ENCODE measurements at regions not wholly inside any gene's neighbourhood (a gene's known extent, or its start where the extent isn't known, plus 50 kb on each side); places are given as distances from the start of the nearest gene placed in this dataset.
"Not testable (repeated sequence)": the region's sequence is repeated elsewhere in the genome, so short reads cannot be mapped to it uniquely, and the experiment has no call there.

DNA sequence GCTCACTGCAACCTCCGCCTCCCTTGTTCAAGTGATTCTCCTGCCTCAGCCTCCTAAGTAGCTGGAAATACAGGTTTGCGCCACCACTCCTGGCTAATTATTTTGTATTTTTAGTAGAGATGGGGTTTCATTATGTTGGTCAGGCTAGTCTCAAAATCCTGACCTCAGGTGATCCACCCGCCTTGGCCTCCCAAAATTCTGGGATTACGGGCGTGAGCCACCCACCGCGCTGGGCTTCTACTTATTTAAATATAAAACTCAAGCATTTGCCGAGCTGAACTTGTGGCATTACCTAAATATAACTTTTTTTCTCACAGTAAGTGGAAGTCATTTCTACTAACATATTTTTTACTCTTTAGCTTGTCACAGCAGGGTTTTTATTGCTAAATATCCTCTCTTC, 1356.3 kb upstream of the ACO1 start:
- DNase-seq (ENCODE audit: extremely low spot score): no peak
- CTCF ChIA-PET: no interaction called here
- POLR2A ChIA-PET: no interaction called here
- TF ChIP-seq, protein P1, sequence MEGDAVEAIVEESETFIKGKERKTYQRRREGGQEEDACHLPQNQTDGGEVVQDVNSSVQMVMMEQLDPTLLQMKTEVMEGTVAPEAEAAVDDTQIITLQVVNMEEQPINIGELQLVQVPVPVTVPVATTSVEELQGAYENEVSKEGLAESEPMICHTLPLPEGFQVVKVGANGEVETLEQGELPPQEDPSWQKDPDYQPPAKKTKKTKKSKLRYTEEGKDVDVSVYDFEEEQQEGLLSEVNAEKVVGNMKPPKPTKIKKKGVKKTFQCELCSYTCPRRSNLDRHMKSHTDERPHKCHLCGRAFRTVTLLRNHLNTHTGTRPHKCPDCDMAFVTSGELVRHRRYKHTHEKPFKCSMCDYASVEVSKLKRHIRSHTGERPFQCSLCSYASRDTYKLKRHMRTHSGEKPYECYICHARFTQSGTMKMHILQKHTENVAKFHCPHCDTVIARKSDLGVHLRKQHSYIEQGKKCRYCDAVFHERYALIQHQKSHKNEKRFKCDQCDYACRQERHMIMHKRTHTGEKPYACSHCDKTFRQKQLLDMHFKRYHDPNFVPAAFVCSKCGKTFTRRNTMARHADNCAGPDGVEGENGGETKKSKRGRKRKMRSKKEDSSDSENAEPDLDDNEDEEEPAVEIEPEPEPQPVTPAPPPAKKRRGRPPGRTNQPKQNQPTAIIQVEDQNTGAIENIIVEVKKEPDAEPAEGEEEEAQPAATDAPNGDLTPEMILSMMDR (IDR thresholded peaks at IDR 0.05; ENCODE audit: control extremely low read depth, extremely low read depth, low read depth, missing control alignments): no peak

DNA sequence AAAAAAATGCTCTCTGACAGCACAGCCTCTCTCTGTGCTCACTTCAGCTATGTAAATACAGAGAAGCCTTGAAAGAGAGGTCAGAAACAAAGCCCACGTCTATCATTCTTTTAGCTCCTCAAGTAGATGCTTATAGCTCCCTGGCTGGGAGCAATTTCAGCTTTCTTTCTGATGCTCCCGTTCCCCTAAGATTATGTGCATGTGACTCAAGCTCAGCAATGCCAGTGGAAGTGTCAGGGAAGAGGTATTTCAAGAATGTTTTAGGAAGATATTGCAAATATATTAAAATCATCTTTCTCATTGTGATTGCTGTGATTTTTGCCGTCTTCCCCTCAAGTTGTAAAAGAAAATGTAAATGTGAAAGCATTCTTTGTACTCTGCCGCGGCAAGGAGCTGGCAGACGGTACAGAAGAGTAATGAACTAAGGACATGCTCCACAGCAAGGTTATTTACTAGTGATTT, 1353.7 kb upstream of the ACO1 start:
- POLR2A ChIA-PET: no interaction called here
- CTCF ChIA-PET: interaction anchor here (1.0 kb wide), 1 partner anchor 59 kb away, joined by 3 read pairs; no protein-coding TSS in a partner anchor
- no peak for DNase-seq (ENCODE audit: extremely low spot score)
- TF ChIP-seq, protein P1 (IDR thresholded peaks at IDR 0.05; ENCODE audit: control extremely low read depth, extremely low read depth, low read depth, missing control alignments): no peak

DNA sequence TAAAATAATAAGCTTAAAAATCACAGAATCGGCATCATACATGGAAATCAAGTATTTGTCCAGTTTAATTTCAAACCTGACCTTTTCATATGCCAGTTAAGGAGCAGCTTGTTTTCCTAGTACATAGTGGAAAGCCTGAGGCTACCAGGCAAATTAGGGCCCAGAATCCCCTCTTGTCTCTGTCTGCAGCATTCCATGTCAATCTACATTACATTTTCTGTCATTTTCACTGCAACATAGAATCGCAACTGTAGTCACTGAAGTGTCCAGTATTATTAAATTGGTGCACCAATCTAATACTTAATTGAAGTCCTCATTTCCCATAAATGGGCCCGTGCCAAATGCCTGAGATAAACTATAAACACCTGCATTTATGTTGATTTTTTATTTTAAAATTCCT, 1352.2 kb upstream of the ACO1 start:
- POLR2A ChIA-PET: no interaction called here
- TF ChIP-seq, protein P1 (IDR thresholded peaks at IDR 0.05; ENCODE audit: control extremely low read depth, extremely low read depth, low read depth, missing control alignments): no peak
- CTCF ChIA-PET: no interaction called here
- no peak for DNase-seq (ENCODE audit: extremely low spot score)

DNA sequence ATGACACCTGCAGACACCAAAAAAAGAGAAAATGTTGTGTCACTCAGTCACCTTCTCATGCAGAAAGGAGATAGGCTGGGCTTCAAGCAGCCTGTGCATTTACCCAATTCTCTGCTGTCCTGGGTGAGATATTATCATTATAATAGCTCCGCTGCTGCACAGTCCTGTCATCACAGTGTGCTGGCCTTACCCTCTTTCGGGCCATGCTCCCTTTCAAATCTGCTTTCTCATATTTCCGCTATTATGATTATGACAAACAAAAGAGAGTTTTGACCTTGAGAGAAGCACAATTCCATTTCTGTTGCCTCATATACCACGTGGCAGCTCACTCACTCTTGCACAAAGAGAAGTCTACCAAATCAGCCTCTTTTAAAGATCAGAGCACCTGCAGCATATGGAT, 1350.1 kb upstream of the ACO1 start:
- ChIA-PET CTCF (no interaction called here), POLR2A (no interaction called here)
- TF ChIP-seq, protein P1 (IDR thresholded peaks at IDR 0.05; ENCODE audit: control extremely low read depth, extremely low read depth, low read depth, missing control alignments): no peak
- no peak for DNase-seq (ENCODE audit: extremely low spot score)

DNA sequence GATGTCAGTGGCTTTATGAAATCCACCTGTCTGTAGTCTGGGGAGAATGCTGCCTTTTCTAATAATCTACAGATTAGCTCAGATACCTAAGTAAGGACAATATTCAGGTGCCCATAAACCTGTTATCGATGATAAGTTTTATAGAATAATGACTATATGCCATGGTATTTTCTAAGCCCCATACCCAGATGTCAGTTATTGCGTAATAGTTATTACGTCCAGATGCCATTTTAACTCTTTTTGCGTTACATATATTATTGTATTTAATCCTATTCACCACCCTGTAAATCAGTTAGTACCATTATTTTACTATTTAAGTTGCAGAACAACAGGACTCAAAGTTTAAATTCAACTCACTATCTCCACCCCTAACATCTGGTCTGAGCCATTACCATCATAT, 1343.9 kb upstream of the ACO1 start:
- POLR2A ChIA-PET: no interaction called here
- TF ChIP-seq, protein P1 (IDR thresholded peaks at IDR 0.05; ENCODE audit: control extremely low read depth, extremely low read depth, low read depth, missing control alignments): no peak
- DNase-seq (ENCODE audit: extremely low spot score): no peak
- CTCF ChIA-PET: no interaction called here

DNA sequence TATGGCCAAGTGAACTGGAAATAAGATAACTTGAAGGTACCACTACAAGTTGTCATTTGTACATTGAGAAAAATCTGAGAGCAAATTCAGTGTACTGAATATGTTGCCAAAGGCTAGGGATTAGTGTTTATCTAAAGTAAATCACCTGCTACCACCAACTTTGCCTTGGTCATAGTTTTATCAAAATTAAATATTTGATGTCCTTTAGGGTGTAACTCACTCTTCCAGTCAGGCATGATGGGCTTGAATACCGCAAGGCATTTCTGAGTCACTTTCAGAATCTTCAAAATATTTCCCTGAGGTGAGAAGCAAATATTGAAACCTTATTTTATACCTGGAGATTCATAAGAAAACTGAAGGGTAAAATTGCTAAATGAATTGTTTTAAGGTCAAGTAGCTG, 1338.6 kb upstream of the ACO1 start:
- CTCF ChIA-PET: no interaction called here
- POLR2A ChIA-PET: no interaction called here
- TF ChIP-seq, protein P1 (IDR thresholded peaks at IDR 0.05; ENCODE audit: control extremely low read depth, extremely low read depth, low read depth, missing control alignments): no peak
- no peak for DNase-seq (ENCODE audit: extremely low spot score)

DNA sequence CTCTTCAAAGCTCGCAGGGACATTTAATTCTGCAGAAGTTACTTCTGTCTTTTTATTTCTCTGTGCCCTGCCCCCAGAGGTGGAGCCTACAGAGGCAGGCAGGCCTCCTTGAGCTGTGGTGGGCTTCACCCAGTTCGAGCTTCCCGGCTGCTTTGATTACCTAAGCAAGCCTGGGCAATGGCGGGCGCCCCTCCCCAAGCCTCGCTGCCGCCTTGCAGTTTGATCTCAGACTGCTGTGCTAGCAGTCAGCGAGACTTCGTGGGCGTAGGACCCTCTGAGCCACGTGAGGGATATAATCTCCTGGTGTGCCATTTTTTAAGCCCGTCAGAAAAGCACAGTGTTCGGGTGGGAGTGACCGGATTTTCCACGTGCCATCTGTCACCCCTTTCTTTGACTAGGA, 1322.9 kb upstream of the ACO1 start:
- DNase-seq (ENCODE audit: extremely low spot score); POLR2A ChIA-PET; CTCF ChIA-PET: not testable (repeated sequence)

Measured in GM10248 (cell line).